ENCODE measurements at regions not wholly inside any gene's neighbourhood (a gene's known extent, or its start where the extent isn't known, plus 50 kb on each side); places are given as distances from the start of the nearest gene placed in this dataset.
A peak's percentile ranks its signal among the peaks of the same experiment; 100 is the strongest.
"Not testable (repeated sequence)": the region's sequence is repeated elsewhere in the genome, so short reads cannot be mapped to it uniquely, and the experiment has no call there.

- no peak for DNase-seq (ENCODE audit: low spot score)
Measured at GRCh38 chr15:79606831-79607355, 174.8 kb downstream of the MINAR1 start.

- DNase-seq (ENCODE audit: low spot score): no peak
Measured at GRCh38 chr15:79608066-79608864, 176.1 kb downstream of the MINAR1 start.

- no peak for DNase-seq (ENCODE audit: low spot score)
Measured at GRCh38 chr15:79609506-79609905, 177.4 kb downstream of the MINAR1 start.

GRCh38 chr15:79610021-79610420 is 177.9 kb downstream of the MINAR1 start:
- DNase-seq (ENCODE audit: low spot score): no peak

- no peak for DNase-seq (ENCODE audit: low spot score)
Measured at GRCh38 chr15:79615754-79616153, 183.6 kb downstream of the MINAR1 start.

GRCh38 chr15:79617071-79617470 is 184.9 kb downstream of the MINAR1 start:
- no peak for DNase-seq (ENCODE audit: low spot score)

GRCh38 chr15:79620112-79620857 is 188.1 kb downstream of the MINAR1 start:
- DNase-seq (ENCODE audit: low spot score): no peak

- DNase-seq (ENCODE audit: low spot score): not testable (repeated sequence)
Measured at GRCh38 chr15:79621805-79622204, 189.7 kb downstream of the MINAR1 start.

- no peak for DNase-seq (ENCODE audit: low spot score)
Measured at GRCh38 chr15:79623488-79623887, 191.4 kb downstream of the MINAR1 start.

- DNase-seq (ENCODE audit: low spot score): no peak
Measured at GRCh38 chr15:79629687-79630086, 197.6 kb downstream of the MINAR1 start.

- no peak for DNase-seq (ENCODE audit: low spot score)
Measured at GRCh38 chr15:79632457-79632856, 200.3 kb downstream of the MINAR1 start.

- DNase-seq (ENCODE audit: low spot score): no peak
Measured at GRCh38 chr15:79635149-79635771, 203.1 kb downstream of the MINAR1 start.

- no peak for DNase-seq (ENCODE audit: low spot score)
Measured at GRCh38 chr15:79635897-79636561, 203.9 kb downstream of the MINAR1 start.

- peak; percentile 52 for DNase-seq (ENCODE audit: low spot score)
Measured at GRCh38 chr15:79640206-79640605, 208.1 kb downstream of the MINAR1 start.

GRCh38 chr15:79641841-79642240 is 209.7 kb downstream of the MINAR1 start:
- no peak for DNase-seq (ENCODE audit: low spot score)

- no peak for DNase-seq (ENCODE audit: low spot score)
Measured at GRCh38 chr15:79643393-79643792, 211.3 kb downstream of the MINAR1 start.

- peak; percentile 18 for DNase-seq (ENCODE audit: low spot score)
Measured at GRCh38 chr15:79644091-79644490, 212.0 kb downstream of the MINAR1 start.

- DNase-seq (ENCODE audit: low spot score): not testable (repeated sequence)
Measured at GRCh38 chr15:79652972-79653371, 220.8 kb downstream of the MINAR1 start.

- no peak for DNase-seq (ENCODE audit: low spot score)
Measured at GRCh38 chr15:79653533-79653932, 221.4 kb downstream of the MINAR1 start.

- DNase-seq (ENCODE audit: low spot score): no peak
Measured at GRCh38 chr15:79656151-79657000, 224.2 kb downstream of the MINAR1 start.

GRCh38 chr15:79657722-79658121 is 225.6 kb downstream of the MINAR1 start:
- no peak for DNase-seq (ENCODE audit: low spot score)

Data from hepatic stellate cell (primary cell).